ENCODE measurements at regions not wholly inside any gene's neighbourhood (a gene's known extent, or its start where the extent isn't known, plus 50 kb on each side); places are given as distances from the start of the nearest gene placed in this dataset.

DNA sequence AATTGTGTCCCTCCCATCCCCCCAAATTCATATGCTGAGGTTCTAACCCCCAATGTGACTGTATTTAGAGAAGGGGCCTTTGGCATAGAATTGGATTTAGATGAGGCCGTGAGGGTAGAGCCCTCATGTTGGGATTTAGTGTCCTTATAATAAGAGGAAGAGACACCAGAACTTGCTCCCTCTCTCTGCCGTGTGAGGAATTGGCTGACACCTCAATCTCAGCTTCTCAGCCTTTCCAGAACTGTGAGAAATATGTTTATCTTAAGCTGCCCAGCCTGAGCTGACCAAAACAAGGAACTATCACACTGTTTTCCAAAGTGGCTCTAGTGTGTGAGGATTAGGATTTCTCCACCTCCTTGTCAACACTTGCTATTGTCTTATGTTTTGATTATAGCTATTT is 400.0 kb upstream of the FZD8 start:
- TF ChIP-seq, protein P1, sequence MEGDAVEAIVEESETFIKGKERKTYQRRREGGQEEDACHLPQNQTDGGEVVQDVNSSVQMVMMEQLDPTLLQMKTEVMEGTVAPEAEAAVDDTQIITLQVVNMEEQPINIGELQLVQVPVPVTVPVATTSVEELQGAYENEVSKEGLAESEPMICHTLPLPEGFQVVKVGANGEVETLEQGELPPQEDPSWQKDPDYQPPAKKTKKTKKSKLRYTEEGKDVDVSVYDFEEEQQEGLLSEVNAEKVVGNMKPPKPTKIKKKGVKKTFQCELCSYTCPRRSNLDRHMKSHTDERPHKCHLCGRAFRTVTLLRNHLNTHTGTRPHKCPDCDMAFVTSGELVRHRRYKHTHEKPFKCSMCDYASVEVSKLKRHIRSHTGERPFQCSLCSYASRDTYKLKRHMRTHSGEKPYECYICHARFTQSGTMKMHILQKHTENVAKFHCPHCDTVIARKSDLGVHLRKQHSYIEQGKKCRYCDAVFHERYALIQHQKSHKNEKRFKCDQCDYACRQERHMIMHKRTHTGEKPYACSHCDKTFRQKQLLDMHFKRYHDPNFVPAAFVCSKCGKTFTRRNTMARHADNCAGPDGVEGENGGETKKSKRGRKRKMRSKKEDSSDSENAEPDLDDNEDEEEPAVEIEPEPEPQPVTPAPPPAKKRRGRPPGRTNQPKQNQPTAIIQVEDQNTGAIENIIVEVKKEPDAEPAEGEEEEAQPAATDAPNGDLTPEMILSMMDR (IDR thresholded peaks at IDR 0.05): no peak
- TF ChIP-seq EP300 (IDR thresholded peaks at IDR 0.05): no peak
- TF ChIP-seq POLR2A (IDR thresholded peaks at IDR 0.05): no peak
- TF ChIP-seq POLR2AphosphoS5 (IDR thresholded peaks at IDR 0.05): no peak
